ENCODE measurements at regions not wholly inside any gene's neighbourhood (a gene's known extent, or its start where the extent isn't known, plus 50 kb on each side); places are given as distances from the start of the nearest gene placed in this dataset.

GRCh38 chr11:70727021-70727420 lies 328.7 kb downstream of the CTTN start:
- peaks cover 46% of the 10 kb centered on the region for H3K27me3 Mint-ChIP-seq (ENCODE audit: low read depth)
- no peak overlapping the region for H3K27ac Mint-ChIP-seq
- peaks cover 7% of the 10 kb centered on the region for H3K4me1 Mint-ChIP-seq
- no peaks in the 10 kb centered on the region for H3K36me3 Mint-ChIP-seq (ENCODE audit: low read depth)
- TF ChIP-seq CTCF (IDR thresholded peaks at IDR 0.05; ENCODE audit: unreplicated experiment in 3 of 3): no peak
- H3K4me3 Mint-ChIP-seq: no peak overlapping the region
- no peaks in the 10 kb centered on the region for H3K9me3 Mint-ChIP-seq

GRCh38 chr11:70727899-70728620 lies 329.7 kb downstream of the CTTN start:
- Mint-ChIP-seq H3K9me3 (no peaks in the 10 kb centered on the region), H3K27ac (no peak overlapping the region), H3K27me3 (ENCODE audit: low read depth) (peaks cover 40% of the 10 kb centered on the region), H3K36me3 (ENCODE audit: low read depth) (no peaks in the 10 kb centered on the region), H3K4me3 (no peak overlapping the region), H3K4me1 (peaks cover 11% of the 10 kb centered on the region)
- no peak for TF ChIP-seq CTCF (IDR thresholded peaks at IDR 0.05; ENCODE audit: unreplicated experiment in 3 of 3)

- Mint-ChIP-seq H3K36me3 (ENCODE audit: low read depth) (no peaks in the 10 kb centered on the region), H3K9me3 (no peaks in the 10 kb centered on the region), H3K27ac (no peak overlapping the region), H3K27me3 (ENCODE audit: low read depth) (peaks cover 35% of the 10 kb centered on the region), H3K4me3 (no peak overlapping the region), H3K4me1 (peaks cover 13% of the 10 kb centered on the region)
- no peak for TF ChIP-seq CTCF (IDR thresholded peaks at IDR 0.05; ENCODE audit: unreplicated experiment in 3 of 3)
These were observed 331.6 kb downstream of the CTTN start for GRCh38 chr11:70729949-70730348.

- no peaks in the 10 kb centered on the region for H3K9me3 Mint-ChIP-seq
- no peak for TF ChIP-seq CTCF (IDR thresholded peaks at IDR 0.05; ENCODE audit: unreplicated experiment in 3 of 3)
- H3K27me3 Mint-ChIP-seq (ENCODE audit: low read depth): peaks cover 30% of the 10 kb centered on the region
- no peaks in the 10 kb centered on the region for H3K36me3 Mint-ChIP-seq (ENCODE audit: low read depth)
- no peak overlapping the region for H3K27ac Mint-ChIP-seq
- H3K4me3 Mint-ChIP-seq: no peak overlapping the region
- peaks cover 11% of the 10 kb centered on the region for H3K4me1 Mint-ChIP-seq
These were observed 332.1 kb downstream of the CTTN start for GRCh38 chr11:70730411-70730810.

- no peaks in the 10 kb centered on the region for H3K9me3 Mint-ChIP-seq
- H3K4me1 Mint-ChIP-seq: peaks cover 5% of the 10 kb centered on the region
- no peak for TF ChIP-seq CTCF (IDR thresholded peaks at IDR 0.05; ENCODE audit: unreplicated experiment in 3 of 3)
- no peaks in the 10 kb centered on the region for H3K36me3 Mint-ChIP-seq (ENCODE audit: low read depth)
- H3K27ac Mint-ChIP-seq: no peak overlapping the region
- peaks cover 21% of the 10 kb centered on the region for H3K27me3 Mint-ChIP-seq (ENCODE audit: low read depth)
- no peak overlapping the region for H3K4me3 Mint-ChIP-seq
These were observed 333.1 kb downstream of the CTTN start for GRCh38 chr11:70731271-70732022.

Data from nephron (organoid).